ENCODE measurements at regions not wholly inside any gene's neighbourhood (a gene's known extent, or its start where the extent isn't known, plus 50 kb on each side); places are given as distances from the start of the nearest gene placed in this dataset.

DNA sequence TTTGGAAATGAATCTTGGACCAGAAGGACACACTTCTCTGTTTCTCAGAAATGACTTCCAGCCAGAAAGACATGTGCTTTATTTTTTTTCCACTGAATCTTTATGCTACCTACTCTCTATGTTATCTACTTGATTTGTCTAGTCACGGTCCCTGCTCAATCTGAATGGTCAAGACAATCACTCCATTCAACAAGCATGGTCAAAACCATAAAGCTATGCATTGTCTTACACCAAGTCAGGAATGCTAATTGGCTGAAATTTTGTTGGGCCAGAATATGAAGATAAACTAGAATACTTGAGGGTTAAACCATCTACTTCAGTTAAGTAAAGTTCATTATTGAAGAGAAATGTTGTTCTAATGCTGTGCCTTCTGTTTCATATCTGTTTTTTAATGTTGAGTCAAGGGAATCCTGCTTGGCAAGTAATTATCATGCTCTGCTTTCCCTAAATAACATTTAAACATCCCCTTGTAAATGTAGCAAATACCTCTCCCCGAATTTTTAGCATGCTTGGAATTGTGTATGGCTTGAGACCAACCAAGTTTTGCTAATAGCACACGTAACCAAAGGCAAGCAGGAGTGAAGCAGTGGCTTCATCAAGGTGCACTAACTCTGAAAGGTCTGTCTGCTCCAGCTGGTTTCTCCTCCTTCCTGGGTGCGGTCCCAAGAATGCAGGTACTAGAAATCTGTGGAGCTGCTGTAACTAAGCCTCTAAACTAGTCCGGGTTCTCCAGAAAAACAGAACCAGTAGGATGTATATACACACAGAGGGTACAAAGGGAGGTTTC is 190.3 kb upstream of the CDYL start:
- Mint-ChIP-seq H3K4me1 (ENCODE audit: low read depth) (no peaks in the 10 kb centered on the region), H3K27me3 (ENCODE audit: low read depth) (no peaks in the 10 kb centered on the region), H3K4me3 (no peak overlapping the region), H3K36me3 (ENCODE audit: low read depth) (no peaks in the 10 kb centered on the region), H3K27ac (no peak overlapping the region), H3K9me3 (no peaks in the 10 kb centered on the region)

DNA sequence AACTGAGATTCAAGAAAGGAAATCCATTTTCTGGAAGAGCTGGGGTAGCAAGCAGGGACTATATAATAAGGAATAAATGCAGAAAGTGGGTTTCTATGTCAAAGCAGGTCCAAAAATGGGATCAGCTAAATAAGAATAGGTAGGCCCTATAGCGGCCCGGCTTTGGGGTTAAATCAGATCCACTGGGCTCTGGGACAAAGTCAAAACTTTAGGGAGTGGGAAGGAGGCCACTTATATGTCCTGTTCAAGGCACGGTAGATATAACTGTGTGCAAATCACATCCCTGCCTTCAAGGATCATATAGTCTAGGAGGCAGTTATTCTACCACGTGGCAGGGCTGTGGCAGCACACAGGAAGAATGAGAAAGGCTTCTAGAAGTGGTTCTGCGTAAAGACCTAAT is 191.4 kb upstream of the CDYL start:
- Mint-ChIP-seq H3K27ac (no peak overlapping the region), H3K4me3 (no peak overlapping the region), H3K36me3 (ENCODE audit: low read depth) (no peaks in the 10 kb centered on the region), H3K9me3 (no peaks in the 10 kb centered on the region), H3K27me3 (ENCODE audit: low read depth) (no peaks in the 10 kb centered on the region), H3K4me1 (ENCODE audit: low read depth) (no peaks in the 10 kb centered on the region)

DNA sequence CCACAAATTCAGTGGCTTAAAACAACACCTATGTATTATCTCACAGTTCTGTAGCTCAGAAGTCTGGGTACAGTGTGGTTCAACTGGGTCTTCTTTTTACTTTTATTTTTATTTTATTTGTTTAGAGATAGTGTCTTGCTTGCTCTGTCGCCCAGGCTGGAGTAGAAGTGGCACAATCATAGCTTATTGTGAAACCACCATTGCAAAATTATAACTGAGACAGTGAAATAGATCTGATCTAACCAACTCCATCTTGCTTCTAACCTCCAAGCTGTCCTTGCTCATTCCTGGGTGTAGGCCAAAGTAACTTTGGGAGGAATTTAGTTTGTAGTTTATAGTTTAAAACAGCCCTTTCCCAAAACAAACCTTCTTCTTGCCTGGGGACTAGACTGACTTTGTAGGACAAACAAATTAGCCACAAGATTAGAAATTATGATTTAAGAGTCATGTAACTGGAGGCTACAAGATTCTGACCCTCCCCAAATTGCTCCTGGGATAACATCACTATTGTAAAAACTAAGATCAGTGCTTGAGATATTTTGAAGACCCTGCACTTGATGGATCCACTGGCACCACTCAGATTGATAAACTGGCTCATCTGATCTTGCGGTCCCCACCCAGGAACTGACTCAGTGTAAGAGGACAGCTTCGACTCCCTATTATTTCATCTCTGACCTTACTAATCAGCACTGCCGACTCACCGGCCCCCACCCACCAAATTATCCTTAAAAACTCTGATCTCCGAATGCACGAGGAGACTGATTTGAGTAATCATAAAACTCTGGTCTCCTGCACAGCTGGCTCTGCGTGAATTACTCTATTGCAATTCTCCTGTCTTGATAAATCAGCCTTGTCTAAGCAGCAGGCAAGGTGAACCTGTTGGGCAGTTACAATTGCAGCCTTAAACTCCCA is 193.4 kb upstream of the CDYL start:
- no peaks in the 10 kb centered on the region for H3K9me3 Mint-ChIP-seq
- H3K4me1 Mint-ChIP-seq (ENCODE audit: low read depth) = no peaks in the 10 kb centered on the region
- H3K4me3 Mint-ChIP-seq = no peak overlapping the region
- H3K27me3 Mint-ChIP-seq (ENCODE audit: low read depth) = no peaks in the 10 kb centered on the region
- no peak overlapping the region for H3K27ac Mint-ChIP-seq
- H3K36me3 Mint-ChIP-seq (ENCODE audit: low read depth) = no peaks in the 10 kb centered on the region

DNA sequence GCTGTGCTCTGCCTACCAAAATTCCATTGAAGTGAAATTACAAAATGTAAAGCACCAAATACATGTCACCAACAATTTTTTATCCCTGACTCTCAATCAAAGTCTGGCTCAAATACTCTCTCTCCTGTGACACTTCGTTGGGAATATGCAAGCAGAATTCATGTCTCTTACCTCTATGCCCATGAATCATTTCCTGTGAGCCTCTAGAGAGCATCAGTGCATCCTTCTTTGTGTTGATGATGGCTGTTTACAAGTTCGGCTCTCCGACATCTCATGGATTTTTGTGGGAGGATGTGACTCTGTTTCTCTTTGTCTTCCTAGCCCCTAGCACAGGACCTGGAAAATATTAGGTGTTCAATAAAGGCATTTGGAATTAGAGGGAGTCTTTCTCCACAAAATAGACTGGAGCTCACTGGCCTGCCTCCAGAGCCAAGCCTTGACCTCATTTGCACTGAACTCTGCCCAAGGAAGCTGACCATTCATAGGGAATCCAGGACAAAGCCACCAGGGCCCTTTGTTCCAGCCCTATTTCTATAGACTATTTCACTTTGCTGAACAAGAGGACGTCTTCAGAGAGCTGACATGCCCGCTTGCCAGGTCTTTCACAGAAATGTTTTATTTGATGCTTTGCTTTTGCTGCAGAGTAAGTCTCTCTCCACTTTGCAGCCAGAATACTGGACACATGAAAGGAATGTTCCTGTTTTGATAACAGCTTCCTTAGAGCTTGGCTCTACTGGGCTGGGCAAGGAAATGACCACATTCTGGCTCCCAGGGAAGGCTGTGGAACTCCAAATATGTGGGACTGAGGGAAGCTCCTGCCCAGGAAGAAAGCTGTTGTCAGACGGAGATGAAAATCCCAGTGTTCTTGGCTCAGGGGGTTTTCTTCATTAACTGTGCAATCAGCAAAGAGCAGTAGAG is 194.5 kb upstream of the CDYL start:
- no peaks in the 10 kb centered on the region for H3K4me1 Mint-ChIP-seq (ENCODE audit: low read depth)
- no peaks in the 10 kb centered on the region for H3K27me3 Mint-ChIP-seq (ENCODE audit: low read depth)
- H3K36me3 Mint-ChIP-seq (ENCODE audit: low read depth) = no peaks in the 10 kb centered on the region
- H3K9me3 Mint-ChIP-seq = no peaks in the 10 kb centered on the region
- no peak overlapping the region for H3K4me3 Mint-ChIP-seq
- H3K27ac Mint-ChIP-seq = no peak overlapping the region

DNA sequence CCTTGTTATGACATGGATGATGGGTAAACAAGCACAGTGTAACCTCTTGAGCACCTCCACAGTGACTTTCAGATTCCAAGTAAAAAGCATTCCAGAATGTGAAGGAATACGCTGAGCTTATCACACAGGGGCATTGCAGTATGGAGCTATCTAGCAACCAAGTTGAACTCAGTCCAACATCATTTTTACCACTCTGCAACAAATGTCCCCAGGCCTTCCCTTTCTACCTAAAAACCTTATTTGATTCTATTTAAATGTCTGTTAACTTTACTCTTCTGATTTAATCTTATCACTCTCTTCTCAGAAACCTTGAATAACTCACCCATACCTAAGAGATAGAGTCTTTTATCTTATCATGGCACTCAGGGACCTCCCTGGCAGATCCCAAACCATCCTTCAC is 195.8 kb upstream of the CDYL start:
- H3K4me3 Mint-ChIP-seq = no peak overlapping the region
- no peaks in the 10 kb centered on the region for H3K36me3 Mint-ChIP-seq (ENCODE audit: low read depth)
- H3K27ac Mint-ChIP-seq = no peak overlapping the region
- H3K9me3 Mint-ChIP-seq = no peaks in the 10 kb centered on the region
- no peaks in the 10 kb centered on the region for H3K27me3 Mint-ChIP-seq (ENCODE audit: low read depth)
- H3K4me1 Mint-ChIP-seq (ENCODE audit: low read depth) = no peaks in the 10 kb centered on the region

DNA sequence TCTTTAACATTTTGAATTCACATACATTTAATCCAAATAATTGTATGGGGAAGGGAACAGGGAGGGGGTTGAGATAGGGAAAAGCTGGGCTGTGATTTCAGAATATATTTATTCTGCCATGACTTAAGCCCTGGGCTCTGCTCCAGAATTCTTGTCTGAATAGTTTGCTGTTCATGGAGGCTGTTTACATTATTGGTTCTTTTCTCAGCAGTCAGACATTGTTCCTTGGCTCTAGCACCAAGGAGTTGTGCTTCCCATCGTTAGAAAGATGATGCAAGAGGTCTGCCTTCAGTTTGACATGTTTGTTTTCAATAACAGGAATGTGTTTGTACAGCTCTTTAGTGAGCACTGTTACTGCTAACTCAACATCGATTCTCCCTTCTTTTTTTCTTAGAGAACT is 198.8 kb upstream of the CDYL start:
- H3K9me3 Mint-ChIP-seq = peaks cover 7% of the 10 kb centered on the region
- no peak overlapping the region for H3K27ac Mint-ChIP-seq
- H3K36me3 Mint-ChIP-seq (ENCODE audit: low read depth) = no peaks in the 10 kb centered on the region
- no peak overlapping the region for H3K4me3 Mint-ChIP-seq
- no peaks in the 10 kb centered on the region for H3K27me3 Mint-ChIP-seq (ENCODE audit: low read depth)
- no peaks in the 10 kb centered on the region for H3K4me1 Mint-ChIP-seq (ENCODE audit: low read depth)

DNA sequence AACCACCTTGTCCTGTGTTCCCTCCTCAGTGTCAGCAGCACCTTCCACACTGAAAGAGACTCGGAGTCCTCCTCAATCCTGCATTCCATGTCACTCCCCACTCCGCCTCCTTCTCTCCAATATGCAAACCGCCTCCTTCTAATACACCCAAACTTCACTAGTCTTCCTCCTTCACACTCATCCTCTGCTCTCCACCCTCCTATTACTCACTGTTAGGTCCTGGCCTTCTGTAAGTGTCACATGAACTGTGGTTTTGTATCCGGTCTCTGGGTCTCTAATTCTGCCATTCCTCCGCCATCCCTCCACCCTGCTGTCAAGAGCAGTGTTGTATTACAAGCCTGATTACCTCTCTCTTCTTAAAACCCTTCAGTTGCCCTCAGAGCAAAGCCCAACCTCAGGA is 200.5 kb upstream of the CDYL start:
- Mint-ChIP-seq H3K27me3 (ENCODE audit: low read depth) (no peaks in the 10 kb centered on the region), H3K27ac (no peak overlapping the region), H3K4me1 (ENCODE audit: low read depth) (no peaks in the 10 kb centered on the region), H3K36me3 (ENCODE audit: low read depth) (peaks cover 3% of the 10 kb centered on the region), H3K4me3 (no peak overlapping the region), H3K9me3 (peaks cover 18% of the 10 kb centered on the region)

DNA sequence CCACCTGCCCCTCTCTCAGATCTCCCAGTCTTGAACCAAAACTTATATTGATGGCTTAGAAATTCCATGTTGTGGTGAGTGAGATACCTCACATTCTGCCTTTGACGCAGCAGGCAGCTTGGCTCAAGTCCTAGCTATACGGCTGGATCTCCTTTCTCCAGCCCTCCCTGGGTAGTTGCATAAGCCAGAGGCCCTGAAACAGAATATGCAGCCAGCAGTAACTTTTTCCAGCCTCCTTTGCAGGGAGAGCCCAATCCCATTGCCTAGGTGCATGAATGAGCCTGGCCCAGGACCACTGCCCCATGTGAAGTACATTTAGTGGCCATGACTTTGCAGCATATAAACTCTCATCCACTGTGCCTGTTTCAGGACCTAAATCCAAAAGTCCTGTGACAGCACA is 202.2 kb upstream of the CDYL start:
- H3K9me3 Mint-ChIP-seq = peaks cover 22% of the 10 kb centered on the region
- no peak overlapping the region for H3K27ac Mint-ChIP-seq
- H3K4me1 Mint-ChIP-seq (ENCODE audit: low read depth) = no peaks in the 10 kb centered on the region
- H3K27me3 Mint-ChIP-seq (ENCODE audit: low read depth) = no peaks in the 10 kb centered on the region
- no peak overlapping the region for H3K4me3 Mint-ChIP-seq
- H3K36me3 Mint-ChIP-seq (ENCODE audit: low read depth) = peaks cover 3% of the 10 kb centered on the region

DNA sequence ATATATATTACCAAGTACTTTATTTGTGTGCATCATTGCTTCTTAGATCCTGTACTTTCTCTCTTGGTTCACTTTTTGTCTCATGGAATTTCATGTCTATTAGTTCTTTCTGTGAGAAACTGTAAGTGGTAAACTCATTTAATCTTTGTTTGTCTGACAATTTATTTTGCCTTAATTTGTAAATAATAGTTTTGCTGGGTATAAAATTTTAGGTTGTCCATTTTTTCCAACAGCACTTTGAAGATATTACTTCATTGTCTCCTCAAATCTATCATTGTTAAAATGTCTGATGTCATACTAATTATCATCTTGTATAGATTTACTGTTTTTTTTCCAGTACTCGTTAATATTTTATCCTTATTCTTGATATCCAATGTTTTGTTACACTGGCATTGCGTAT is 205.2 kb upstream of the CDYL start:
- Mint-ChIP-seq H3K36me3 (ENCODE audit: low read depth) (peaks cover 3% of the 10 kb centered on the region), H3K9me3 (peaks cover 22% of the 10 kb centered on the region), H3K4me3 (no peak overlapping the region), H3K27ac (no peak overlapping the region), H3K4me1 (ENCODE audit: low read depth) (no peaks in the 10 kb centered on the region), H3K27me3 (ENCODE audit: low read depth) (no peaks in the 10 kb centered on the region)

DNA sequence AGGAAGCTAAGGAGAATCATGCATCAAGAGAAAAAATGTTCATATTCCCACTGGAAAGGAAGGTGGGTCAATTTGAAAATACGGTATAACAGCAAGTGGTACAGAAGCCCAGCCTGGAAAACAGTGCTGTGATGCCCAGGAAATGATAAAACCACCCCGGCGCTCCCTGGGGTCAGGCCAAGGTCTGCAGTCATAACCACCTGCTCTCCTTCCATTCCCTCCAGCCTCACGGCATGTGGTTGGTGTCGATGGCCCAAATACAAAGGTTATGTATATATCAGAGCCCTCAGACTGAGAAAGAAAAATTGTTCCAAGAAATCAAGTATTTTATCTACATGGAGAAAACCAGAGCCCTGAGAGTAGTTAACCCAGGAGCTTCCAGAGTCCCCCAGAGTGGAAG is 208.1 kb upstream of the CDYL start:
- Mint-ChIP-seq H3K9me3 (peaks cover 15% of the 10 kb centered on the region), H3K36me3 (ENCODE audit: low read depth) (peaks cover 3% of the 10 kb centered on the region), H3K27ac (no peak overlapping the region), H3K27me3 (ENCODE audit: low read depth) (no peaks in the 10 kb centered on the region), H3K4me3 (no peak overlapping the region), H3K4me1 (ENCODE audit: low read depth) (no peaks in the 10 kb centered on the region)

DNA sequence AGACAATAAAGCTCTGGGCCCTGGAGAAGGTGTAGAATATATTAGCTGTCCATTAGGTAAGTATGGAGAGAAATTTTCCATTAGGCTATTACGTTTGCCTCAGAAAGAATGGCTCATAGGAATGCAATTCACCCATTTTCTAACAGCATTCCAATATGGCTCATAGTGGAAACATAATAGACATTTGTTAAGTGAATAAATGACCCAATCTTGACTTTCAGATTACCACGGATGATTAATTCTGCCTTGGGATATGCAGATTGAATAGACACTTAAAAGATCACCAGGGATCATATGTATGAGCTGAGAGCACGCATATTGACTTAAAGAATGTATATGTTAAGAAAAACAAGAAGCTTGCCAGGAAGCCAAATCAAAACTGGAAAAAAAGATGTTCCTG is 209.1 kb upstream of the CDYL start:
- no peak overlapping the region for H3K4me3 Mint-ChIP-seq
- peaks cover 15% of the 10 kb centered on the region for H3K9me3 Mint-ChIP-seq
- no peak overlapping the region for H3K27ac Mint-ChIP-seq
- no peaks in the 10 kb centered on the region for H3K27me3 Mint-ChIP-seq (ENCODE audit: low read depth)
- H3K36me3 Mint-ChIP-seq (ENCODE audit: low read depth) = peaks cover 3% of the 10 kb centered on the region
- no peaks in the 10 kb centered on the region for H3K4me1 Mint-ChIP-seq (ENCODE audit: low read depth)

DNA sequence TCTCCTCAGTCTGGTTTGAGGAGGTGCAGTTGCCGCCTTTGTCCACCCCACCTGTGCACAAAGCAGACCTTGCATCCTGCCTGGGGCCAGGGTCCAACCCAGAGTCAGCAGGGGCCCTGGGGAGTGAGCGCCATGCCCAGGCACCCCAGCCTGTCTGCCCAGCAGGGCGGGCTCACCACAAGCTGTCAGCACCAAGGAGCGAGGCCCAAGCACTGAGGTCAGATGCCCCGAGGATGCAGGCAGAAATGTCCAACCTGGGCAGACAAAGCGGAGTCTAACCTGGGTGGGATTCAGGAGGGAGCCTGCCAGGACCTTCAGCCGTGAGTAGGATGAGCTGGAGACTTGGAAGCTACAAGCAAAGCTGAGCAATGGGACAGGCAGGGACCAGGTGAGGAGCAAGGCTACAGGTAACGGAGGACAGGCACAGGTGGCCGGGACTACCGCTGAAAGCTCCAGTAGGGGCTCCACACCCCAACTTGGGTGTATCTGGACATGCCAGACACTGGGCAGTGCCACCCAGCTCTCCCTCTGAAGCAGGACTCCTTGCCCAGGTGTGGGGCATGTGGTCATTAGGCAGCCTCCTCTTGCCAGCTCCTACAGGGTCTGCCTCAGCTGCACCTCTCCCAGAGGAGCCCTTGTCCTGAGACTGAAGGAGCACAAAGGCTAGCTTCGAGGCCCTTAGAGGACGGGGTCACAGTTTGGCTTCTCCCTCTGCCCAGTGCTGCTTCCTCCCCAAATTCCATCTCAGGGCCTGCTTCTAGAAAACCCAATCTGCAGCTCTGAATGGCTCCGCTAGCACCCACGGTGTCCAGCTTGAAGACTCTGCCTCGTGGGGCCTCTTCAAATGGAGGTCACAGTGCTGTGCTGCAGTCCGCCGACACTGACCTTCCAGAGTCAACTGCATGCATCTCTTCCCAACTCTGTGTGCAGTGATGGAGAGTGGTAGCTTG is 210.6 kb upstream of the CDYL start:
- Mint-ChIP-seq H3K4me3 (no peak overlapping the region), H3K27ac (no peak overlapping the region), H3K27me3 (ENCODE audit: low read depth) (no peaks in the 10 kb centered on the region)

DNA sequence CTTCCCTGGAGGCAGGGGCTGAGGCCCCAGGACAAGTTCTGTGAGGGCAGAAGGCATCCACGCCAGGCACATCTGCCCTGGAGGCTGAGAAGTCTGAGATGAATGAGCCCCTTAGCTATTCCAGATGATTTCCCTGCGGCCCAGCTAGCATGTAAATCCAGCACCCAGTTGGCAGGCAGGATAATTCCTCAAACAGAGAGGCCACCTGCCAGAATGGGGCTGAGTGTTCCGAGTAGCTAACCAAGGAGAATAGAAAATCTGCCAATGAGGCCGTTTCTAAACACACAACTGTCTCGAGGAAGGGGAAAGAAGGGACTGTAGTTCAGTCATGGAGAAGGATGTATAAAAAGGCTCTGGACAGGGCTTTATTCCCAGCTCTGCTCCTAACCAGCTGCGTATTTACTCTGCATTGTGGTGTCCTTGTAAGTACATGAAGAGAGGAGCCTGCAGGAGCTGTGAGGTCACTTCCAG is 211.4 kb upstream of the CDYL start:
- no peak overlapping the region for H3K4me3 Mint-ChIP-seq
- no peak overlapping the region for H3K27ac Mint-ChIP-seq
- H3K27me3 Mint-ChIP-seq (ENCODE audit: low read depth) = no peaks in the 10 kb centered on the region
- no peaks in the 10 kb centered on the region for H3K4me1 Mint-ChIP-seq (ENCODE audit: low read depth)
- H3K9me3 Mint-ChIP-seq = no peaks in the 10 kb centered on the region
- no peaks in the 10 kb centered on the region for H3K36me3 Mint-ChIP-seq (ENCODE audit: low read depth)

More for the DNA sequence above, 210.6 kb upstream of the CDYL start:
- peaks cover 2% of the 10 kb centered on the region for H3K9me3 Mint-ChIP-seq
- no peaks in the 10 kb centered on the region for H3K36me3 Mint-ChIP-seq (ENCODE audit: low read depth)
- no peaks in the 10 kb centered on the region for H3K4me1 Mint-ChIP-seq (ENCODE audit: low read depth)
